CD4-positive, alpha-beta T cell treated with Interleukin-15 for 4 hours (primary cell): ENCODE measurements at regions not wholly inside any gene's neighbourhood (a gene's known extent, or its start where the extent isn't known, plus 50 kb on each side); places are given as distances from the start of the nearest gene placed in this dataset.
"Not testable (repeated sequence)": the region's sequence is repeated elsewhere in the genome, so short reads cannot be mapped to it uniquely, and the experiment has no call there.

Source experiments
- DNase-seq: peaks from one replicate; pipeline ENCODE4 v3.0.0-alpha.2; 2020; ENCODE audit warnings: low spot score

DNA sequence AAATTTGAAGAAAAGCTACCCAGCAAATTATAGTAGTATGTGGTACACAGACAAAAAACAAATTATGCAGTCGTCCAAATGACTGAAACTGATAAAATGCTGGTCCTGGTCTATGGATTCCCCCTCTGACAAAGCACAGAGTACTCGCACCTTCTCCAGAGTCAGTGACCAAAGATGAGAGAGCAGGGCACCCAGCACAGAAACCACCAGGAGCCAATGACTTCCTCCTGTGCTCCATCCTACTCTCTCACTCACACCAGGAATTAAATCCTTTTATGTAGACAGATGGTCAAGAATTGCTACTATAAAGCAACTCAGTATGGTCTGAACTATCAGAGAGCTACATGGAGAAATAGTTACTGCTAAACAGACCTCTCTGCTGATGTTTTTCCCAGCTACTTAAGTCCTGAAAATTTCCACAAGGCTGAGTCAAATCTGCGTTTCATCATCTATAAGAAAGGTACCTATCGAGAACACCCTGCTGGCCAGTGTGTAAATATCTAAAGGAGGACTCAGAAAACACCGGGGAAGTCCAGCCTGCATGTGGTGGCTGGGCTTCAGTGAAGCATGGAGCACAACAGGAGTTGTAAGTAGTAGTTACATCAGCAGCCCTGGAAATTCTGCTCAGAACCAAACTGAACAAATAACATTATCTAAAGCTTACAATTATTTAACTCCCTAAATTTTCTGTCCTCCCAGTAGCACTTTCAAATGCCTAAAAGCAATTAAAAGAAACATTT, 84.5 kb upstream of the FBXO28 start:
- not testable (repeated sequence) for DNase-seq

DNA sequence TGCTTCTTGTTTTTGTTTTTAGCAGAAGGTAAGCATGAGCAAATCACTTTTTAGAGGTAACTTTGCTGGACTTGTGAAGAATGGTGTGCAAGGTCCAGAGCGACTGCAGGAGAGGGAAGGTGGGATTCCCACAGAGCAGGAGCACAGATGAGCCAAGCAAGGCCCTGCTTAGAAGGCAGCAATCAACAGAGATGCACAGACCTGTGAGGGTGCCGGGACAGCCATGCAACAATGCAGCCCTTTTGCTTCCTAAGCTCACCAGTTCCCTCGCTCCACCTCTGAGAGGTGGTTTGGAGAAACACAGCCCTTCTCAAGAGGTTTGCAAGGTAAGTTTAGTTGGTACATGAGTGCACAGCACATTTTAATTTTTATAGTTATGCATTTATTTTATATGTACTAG, 85.1 kb upstream of the FBXO28 start:
- DNase-seq: not testable (repeated sequence)

DNA sequence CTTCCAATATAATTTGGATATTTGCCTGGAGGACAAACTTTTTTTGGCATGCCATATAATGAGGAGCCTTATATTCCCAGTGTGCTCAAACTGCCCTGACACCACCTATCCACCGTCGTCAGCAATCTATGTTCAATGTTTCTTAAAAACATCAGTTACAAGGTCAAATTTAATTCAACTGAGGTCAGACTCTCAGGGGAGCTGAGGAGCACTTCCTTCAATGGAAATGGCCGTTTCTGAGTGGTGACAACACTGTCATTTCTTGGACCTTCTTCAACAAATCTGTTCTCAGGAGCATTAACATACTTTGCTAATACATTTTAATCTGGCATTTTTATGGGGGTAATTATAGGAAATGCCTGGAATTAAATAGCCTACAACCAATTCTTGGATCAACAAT, 90.8 kb upstream of the FBXO28 start:
- DNase-seq: not testable (repeated sequence)

DNA sequence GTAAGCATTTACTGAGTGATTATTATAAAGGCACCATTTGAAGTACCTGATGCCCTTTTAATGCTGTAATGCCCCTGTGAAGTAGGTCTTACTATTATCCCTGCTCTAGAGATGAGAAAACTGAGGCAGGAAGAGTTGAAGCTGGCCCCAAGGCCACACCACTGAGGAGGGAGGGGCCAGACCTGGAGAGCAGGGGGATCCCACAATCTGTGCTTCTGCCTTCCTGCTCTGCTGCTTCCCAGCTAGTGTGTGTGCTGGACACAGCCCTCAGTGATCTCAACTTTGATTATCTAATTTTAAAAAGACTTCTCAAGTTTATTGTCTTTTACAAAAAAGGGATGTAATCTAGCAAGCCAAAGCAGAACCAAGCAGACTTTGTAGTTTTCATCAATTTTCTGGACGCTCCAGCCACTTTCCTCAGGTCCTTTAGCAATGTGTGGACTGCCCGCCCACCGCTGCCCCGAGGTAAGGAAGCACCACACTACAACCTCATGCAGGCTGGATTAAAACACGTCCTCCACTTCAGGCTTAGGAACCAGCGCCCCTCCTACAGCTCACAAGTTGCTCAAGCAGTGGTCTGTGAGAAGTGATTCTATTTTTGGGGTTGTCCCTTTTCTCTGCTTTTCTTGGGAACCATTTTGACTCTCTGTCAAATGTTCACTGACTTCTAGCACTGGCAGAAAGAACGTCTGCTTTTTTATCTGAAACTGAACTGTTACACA, 91.5 kb upstream of the FBXO28 start:
- DNase-seq: not testable (repeated sequence)

DNA sequence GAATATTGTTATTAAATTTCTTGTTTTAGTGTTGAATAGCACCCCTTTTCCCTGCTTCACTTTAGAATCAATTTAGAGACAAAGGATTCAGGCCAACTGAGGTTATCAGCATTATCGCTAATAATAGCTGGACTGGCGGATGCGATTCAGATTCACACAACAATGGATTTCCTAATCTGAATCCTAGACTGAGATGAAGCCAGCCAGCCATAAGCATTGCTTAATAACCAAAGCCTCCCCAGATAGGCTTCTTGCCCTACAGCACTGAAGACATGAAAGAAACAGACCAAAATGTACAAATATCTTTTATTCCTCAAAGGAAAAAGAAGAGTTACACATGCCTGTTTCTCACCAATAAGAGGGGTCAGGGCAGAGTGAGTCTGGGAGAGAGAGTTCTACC, 94.0 kb upstream of the FBXO28 start:
- not testable (repeated sequence) for DNase-seq

DNA sequence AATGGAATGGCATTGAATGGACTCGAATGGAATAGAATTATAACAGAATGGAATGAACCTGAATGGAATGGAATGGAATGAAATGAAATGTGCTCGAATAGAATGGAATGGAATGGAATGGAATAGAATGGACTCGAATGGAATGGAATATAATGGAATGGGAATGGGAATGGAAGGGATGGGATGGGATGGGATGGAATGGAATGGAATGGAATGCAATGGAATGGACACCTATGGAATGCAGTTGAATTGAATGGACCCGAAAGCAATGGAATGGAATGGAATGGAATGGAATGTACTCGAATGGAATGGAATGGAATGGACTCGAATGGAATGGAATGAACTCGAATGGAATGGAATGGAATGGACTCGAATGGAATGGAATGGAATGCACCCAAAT, 98.1 kb upstream of the FBXO28 start:
- DNase-seq: not testable (repeated sequence)

DNA sequence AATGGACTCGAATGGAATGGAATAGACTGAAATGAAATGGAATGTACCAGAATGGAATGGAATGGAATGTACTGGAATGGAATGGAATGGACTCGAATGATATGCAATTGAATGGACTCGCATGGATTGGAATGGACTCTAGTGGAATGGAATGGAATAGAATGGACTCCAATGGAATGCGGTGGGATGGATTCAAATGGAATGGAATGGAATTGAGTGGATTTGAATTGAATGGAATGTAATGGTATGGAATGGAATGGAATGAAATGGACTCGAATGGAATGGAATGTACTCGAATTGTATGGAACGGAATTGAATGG, 99.6 kb upstream of the FBXO28 start:
- no peak for DNase-seq

DNA sequence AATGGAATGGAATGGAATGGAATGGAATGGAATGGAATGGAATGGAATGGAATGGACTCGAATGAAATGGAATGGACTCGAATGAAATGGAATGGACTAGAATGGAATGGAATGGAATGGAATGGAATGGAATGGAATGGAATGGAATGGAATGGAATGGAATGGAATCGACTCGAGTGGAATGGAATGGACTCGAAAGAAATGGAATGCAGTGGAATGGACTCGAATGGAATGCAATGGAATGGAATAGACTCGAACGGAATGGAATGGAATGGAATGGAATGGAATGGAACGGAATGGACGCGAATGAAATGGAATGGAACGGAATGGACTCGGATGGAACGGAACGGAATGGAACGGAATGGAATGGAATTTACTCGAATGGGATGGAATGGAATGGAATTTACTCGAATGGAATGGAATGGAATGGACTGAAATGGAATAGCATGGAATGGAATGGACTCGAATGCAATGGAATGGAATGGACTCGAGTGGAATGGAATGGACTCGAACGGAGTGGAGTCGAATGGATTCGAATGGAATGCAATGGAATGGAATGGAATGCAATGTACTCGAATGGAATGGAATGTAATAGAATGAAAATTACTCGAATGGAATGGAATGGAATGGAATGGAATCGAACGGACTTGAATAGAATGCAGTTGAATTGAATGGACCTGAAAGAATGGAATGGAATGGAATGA, 100.1 kb upstream of the FBXO28 start:
- not testable (repeated sequence) for DNase-seq

DNA sequence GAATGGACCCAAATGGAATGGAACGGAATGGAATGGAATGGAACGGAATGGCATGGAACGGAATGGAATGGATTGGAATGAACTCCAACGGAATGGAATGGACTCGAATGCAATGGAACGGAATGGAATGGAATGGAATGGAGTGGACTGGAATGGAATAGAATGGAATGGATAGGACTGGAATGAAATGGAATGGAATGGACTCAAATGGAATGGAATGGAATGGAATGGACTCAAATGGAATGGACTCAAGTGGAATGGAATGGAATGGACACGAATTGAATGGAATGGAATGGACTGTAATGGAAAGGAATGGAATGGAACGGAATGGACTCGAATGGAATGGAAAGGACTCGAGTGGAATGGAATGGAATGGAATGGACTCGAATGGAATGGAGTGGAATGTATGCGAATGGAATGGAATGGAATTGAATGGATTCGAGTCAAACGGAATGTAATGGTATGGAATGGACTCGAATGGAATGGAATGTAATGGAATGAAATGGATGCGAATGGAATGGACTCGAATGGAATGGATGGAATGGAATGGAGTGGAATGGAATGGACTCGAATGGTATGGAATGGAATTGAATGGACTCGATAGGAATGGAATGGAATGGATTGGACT, 101.0 kb upstream of the FBXO28 start:
- not testable (repeated sequence) for DNase-seq

DNA sequence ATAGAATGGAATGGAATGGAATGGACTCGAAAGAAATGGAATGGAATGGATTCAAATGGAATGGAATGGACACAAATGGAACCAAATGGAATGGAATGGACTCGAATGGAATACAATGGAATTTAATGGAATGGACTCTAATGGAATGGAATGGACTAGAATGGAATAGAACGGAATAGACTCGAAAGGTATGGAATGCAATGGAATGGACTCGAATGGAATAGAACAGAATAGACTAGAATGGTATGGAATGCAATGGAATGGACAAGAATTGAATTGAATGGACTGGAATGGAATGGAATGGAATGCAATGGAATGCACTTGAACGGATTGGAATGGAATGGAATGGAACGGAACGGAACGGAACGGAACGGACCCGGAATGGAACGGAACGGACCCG, 101.7 kb upstream of the FBXO28 start:
- DNase-seq: not testable (repeated sequence)

DNA sequence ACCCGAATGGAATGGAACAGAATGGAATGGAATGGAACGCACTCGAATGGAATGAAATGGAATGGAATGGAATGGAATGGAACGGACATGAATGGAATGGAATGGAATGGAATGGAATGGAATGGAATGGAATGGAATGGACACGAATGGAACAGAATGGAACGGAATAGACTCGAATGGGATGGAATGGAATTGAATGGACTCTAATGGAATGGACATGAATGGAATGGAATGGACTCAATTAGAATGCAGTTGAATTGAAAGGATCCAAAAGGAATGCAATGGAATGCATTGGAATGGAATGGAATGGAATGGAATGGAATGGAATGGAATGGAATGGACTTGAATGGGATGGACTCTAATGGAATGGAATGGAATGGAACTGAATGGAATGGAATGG, 102.2 kb upstream of the FBXO28 start:
- not testable (repeated sequence) for DNase-seq

DNA sequence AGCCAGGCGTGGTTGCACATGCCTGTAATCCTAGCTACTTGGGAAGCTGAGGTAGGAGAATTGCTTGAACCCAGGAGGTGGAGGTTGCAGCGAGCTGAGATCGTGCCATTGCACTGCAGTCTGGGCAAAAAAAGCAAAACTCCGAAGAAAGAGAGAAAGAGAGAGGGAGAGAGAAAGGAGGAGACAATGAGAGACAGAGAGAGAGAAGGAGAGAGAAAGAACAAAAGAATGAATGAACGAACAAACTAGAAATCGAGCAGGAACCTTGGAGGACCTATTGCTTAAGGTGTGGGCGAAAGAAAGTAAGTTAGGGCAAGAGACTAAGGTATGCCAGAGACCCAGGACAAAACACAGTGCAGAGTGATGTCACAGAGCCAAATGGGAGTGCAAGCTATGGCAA, 102.8 kb upstream of the FBXO28 start:
- DNase-seq: not testable (repeated sequence)

DNA sequence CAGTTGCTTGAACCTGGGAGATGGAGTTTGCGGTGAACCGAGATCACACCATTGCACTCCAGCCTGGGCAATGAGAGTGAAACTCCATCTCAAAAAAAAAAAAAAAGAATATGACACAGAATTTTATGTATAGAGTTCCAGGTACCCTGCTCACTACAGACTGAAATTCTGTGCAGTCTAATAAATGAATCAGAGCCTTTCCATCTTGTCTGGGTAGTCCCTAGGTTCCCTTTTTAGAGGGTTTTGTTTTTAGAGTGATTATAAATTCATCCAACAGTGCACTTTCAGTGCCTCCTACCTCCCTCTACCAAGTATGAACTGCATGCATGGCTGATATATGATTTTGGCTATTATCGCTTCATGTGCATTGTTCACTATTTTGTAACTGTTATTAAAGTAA, 107.9 kb upstream of the FBXO28 start:
- not testable (repeated sequence) for DNase-seq

DNA sequence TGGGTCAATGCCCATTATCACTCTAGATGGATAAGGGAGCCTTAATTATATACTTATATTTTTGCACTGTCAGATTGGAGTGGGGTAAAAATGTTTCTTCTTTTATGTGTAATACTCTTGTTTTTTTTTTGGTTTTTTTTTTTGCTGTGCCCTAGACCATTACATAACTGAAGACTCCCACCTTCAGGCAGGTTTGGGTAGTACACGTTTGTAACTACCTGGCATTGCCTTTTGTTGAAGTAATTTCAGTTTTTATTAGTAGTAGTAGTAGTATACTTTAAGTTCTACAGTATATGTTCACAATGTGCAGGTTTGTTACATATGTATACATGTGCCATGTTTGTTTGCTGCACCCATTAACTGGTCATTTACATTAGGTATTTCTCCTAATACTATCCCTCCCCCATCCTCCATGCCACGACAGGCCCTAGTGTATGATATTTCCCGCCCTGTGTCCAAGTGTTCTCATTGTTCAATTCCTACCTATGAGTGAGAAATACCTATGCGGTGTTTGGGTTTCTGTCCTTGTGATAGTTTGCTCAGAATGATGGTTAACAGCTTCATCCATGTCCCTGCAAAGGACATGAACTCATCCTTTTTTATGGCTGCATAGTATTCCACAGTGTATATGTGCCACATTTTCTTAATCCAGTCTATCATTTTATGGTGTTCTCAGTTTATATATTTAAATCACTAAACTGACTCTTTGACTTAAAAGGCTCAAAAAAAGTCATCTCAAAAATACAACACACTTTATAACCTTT, 109.2 kb upstream of the FBXO28 start:
- DNase-seq: peak; percentile 57

DNA sequence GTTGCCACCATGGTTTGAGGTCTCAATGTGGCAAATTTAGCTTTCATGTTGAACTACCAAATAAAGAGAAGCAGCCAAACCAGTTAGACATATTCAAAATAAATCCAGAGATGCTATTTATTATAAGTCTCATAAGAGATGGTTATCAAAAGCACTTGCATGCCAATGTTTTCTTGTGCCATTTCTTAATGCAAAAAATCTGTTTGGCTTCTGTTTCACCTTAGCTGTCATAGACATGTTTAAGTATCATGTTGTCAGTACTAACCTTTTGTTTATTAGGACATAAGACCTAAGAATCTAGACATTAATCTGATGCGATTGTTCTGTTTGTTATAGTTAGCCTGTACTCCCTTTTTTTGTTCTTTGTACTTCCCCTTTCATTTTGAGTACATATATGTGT, 110.0 kb upstream of the FBXO28 start:
- not testable (repeated sequence) for DNase-seq

DNA sequence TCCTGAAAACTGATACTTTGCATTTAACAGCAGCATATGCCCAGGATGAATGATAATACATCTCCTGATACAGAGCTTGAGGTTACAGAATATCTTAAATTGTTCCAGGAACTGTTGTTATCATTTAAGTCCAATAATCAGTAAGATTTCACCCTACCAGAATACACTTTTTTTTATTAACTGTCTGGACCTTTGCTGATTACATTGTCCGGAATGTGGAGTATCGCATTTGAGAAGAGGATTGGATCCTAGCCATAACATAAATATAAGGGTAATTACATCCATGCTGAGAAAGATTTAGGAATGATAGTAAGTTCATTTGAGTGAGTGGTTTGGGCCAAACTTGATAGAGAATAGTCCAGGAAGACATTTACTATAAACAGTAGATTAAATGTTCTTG, 112.2 kb upstream of the FBXO28 start:
- not testable (repeated sequence) for DNase-seq

DNA sequence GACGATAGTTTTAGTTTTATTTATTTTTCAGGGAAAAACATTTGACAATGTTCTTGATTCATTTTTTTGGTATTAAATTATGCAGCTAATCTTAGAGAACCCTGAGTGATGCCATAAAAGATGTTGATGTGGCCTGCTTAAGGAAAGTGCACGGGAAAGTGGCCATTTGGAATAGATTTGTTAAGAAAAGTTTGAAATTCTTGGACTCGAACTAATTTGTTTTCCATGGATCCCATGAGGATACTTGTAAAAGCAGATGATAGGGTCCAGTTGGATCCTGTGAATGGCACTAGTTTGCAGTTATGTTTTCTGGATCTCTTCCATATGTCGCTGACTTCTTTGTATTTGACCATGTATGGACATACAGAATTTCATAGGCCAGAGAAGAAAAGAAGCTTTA, 114.2 kb upstream of the FBXO28 start:
- not testable (repeated sequence) for DNase-seq

DNA sequence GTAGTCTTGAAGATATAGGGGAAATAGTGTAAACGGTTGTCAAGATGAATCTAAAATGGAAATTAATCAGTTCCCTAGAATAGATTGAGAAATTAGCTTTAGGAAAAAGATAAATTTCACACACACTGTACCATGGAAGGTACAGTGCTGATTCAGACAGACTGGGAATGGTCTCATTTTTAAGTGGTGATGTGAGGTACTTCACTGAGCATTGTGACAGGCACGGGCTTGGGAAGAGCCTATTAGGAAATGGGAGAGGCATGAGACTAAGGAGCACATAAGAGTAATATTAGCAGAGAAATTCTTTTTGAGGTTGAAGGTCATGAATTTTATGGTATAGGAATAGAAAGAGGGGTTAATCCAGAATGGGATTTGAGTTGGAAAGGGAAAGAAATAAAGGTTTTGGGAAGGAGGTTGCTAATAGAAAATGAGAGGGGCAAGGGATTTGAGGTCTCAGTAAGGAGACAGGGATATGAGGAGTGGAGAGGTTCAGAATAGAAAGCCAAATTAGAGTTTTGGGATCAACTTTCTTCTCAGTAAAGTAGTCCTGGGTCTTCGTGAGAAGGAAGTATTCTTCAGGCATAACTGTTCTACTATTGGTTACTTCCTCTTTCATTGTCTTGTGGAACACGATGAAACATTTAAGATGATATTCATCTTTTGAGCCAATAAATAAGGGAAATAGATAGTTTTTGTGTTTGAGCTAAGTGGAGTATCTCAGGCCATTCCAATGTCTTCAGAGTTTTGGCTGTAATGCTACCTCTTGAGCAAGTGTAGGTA, 115.0 kb upstream of the FBXO28 start:
- DNase-seq: not testable (repeated sequence)

DNA sequence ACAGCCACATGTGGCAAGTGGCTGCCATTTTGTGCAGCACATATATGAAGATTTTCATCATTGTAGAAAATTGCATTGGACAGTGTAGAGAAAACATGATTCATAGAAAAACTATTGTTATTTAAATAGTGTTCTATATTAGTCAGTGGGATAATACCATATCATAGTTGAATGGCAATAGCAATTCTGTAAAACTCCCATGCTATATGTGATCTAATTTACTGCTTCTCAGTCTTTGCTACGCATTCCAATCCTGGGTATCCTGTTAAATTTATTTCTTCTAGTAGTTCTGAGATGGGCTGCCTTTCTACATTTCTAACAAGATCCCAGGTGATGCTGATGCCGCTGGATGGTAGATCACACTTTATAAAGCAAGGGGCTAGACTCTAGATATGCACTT, 117.5 kb upstream of the FBXO28 start:
- DNase-seq: not testable (repeated sequence)

DNA sequence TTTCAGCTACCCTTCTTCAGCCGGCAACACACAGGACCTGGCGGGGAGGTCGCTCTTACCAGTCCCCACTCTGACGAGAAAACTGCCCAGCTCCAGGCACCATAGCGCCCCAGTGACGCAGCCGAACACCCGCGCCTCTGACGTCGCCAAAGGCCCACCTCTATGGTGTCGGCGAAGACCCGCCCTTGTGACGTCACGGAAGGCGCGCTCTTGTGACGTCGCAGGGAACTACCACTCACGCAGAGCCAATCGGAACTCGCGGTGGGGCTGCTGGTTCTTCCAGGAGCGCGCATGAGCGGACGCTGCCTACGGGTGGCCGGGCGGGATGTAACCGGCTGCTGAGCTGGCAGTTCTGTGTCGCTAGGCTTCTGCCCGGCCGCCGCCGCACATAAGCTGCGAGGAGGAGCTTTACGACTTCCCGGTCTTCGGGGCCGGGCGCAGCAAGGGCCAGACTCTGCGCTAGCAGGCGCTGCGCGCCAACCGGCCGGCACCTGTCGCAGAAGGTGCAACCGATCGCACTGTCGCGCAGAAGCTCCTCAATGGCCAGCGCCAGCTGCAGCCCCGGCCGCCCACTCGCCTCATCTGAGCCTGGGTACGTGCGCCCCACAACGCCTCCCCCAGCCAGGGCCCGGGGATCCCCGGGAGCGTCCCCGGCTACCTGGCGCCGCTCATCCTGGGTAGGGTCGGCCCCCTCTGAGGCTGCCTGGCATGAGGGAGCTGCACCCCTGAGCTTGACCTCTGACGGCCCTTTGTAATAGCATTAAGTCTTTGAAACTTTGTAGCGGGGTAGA, 121.3 kb upstream of the FBXO28 start:
- DNase-seq: peak; percentile 100
